ENCODE measurements at regions not wholly inside any gene's neighbourhood (a gene's known extent, or its start where the extent isn't known, plus 50 kb on each side); places are given as distances from the start of the nearest gene placed in this dataset.

DNA sequence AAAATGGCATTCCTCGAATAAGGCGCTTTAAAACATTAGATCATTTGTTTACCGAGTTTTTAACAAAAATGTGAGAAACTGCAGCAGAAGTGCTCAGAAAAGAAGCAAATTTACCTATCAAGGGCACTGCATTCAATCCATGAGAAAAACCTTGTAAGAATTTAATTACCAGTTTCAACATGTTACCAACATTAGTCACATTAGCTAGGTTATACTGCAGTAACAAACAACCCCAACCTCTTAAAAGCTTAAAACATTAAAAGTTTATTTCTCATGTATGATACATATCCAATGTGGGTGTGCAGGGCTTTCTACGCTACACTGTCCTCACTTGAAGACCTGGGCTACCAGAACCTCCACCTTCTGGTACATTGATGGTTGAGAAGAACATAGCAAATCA, 68.1 kb upstream of the CCBE1 start:
- ChIA-PET POLR2A (no interaction called here), CTCF (no interaction called here), RAD21 (ENCODE audit: low non-redundant PET in 1 of 2, low total read pairs in 2 of 2, uncharacterized antibody in 2 of 2, unreplicated experiment in 2 of 2) (no interaction called here)
- H3K27me3 ChIP-seq (ENCODE audit: insufficient read depth, low read length) = no peaks in the 10 kb centered on the region
- no peak for DNase-seq (ENCODE audit: low read depth, low spot score)
- H3K4me1 ChIP-seq (ENCODE audit: control insufficient read depth in 1 of 2, insufficient read depth in 2 of 2, low read length in 2 of 2) = no peaks in the 10 kb centered on the region
- no peak overlapping the region for H3K27ac ChIP-seq (ENCODE audit: low read depth, low read length)
- no peaks in the 10 kb centered on the region for H3K79me2 ChIP-seq (ENCODE audit: insufficient read depth, low read length)
- H3K9me3 ChIP-seq (ENCODE audit: control insufficient read depth in 1 of 2, insufficient read depth in 1 of 2, low read depth in 1 of 2, low read length in 2 of 2) = no peaks in the 10 kb centered on the region
- intact Hi-C loops (cut with micrococcal nuclease) = no loop called here
- no peak overlapping the region for H2AFZ ChIP-seq (ENCODE audit: low read depth, low read length, poor library complexity, severe bottlenecking)
- TF ChIP-seq MAX (IDR thresholded peaks at IDR 0.05) = no peak
- TF ChIP-seq TCF7L2 (IDR thresholded peaks at IDR 0.05; ENCODE audit: borderline replicate concordance, extremely low read depth, insufficient read depth, insufficient read length) = no peak
- TF ChIP-seq EZH2phosphoT487 (IDR thresholded peaks at IDR 0.05; ENCODE audit: borderline replicate concordance) = no peak
- TF ChIP-seq SP1 (IDR thresholded peaks at IDR 0.05; ENCODE audit: low read depth) = no peak
- no peak for TF ChIP-seq JUND (IDR thresholded peaks at IDR 0.05)
- TF ChIP-seq POLR2A (IDR thresholded peaks at IDR 0.05; ENCODE audit: borderline replicate concordance, extremely low read depth, insufficient read depth, insufficient read length) = no peak
- TF ChIP-seq EZH2 (IDR thresholded peaks at IDR 0.05) = no peak
- no peak for TF ChIP-seq EGR1 (IDR thresholded peaks at IDR 0.05; ENCODE audit: low read depth)
- H3K9me2 ChIP-seq (ENCODE audit: insufficient read depth) = no peaks in the 10 kb centered on the region; the same call in 1 of the 2 replicates
- BruUV-seq (replicated peaks) = no TSS peak
- no peak overlapping the region for H3K4me2 ChIP-seq (ENCODE audit: low read length)
- no peak overlapping the region for H3K9ac ChIP-seq (ENCODE audit: low read length)
- no peak for ATAC-seq
- H3K36me3 ChIP-seq (ENCODE audit: control insufficient read depth in 1 of 2, insufficient read depth in 2 of 2, low read length in 2 of 2) = no peaks in the 10 kb centered on the region
- H3K4me3 ChIP-seq (replicated peaks in 1 of 2; ENCODE audit: low read depth in 1 of 2, low read length in 2 of 2) = no peak overlapping the region
- no peaks in the 10 kb centered on the region for H4K20me1 ChIP-seq (ENCODE audit: insufficient read depth)

GRCh38 chr18:59764281-59764680, 67.1 kb upstream of the CCBE1 start:
- H3K27ac ChIP-seq (ENCODE audit: low read depth, low read length) = no peak overlapping the region
- H3K9ac ChIP-seq (ENCODE audit: low read length) = no peak overlapping the region
- CTCF ChIA-PET = no interaction called here
- POLR2A ChIA-PET = no interaction called here
- H3K79me2 ChIP-seq (ENCODE audit: insufficient read depth, low read length) = no peaks in the 10 kb centered on the region
- H4K20me1 ChIP-seq (ENCODE audit: insufficient read depth) = no peaks in the 10 kb centered on the region
- no TSS peak for BruUV-seq (replicated peaks)
- H3K9me3 ChIP-seq (ENCODE audit: control insufficient read depth in 1 of 2, insufficient read depth in 1 of 2, low read depth in 1 of 2, low read length in 2 of 2) = no peaks in the 10 kb centered on the region
- H3K4me1 ChIP-seq (ENCODE audit: control insufficient read depth in 1 of 2, insufficient read depth in 2 of 2, low read length in 2 of 2) = no peaks in the 10 kb centered on the region
- RAD21 ChIA-PET (ENCODE audit: low non-redundant PET in 1 of 2, low total read pairs in 2 of 2, uncharacterized antibody in 2 of 2, unreplicated experiment in 2 of 2) = no interaction called here
- H3K36me3 ChIP-seq (ENCODE audit: control insufficient read depth in 1 of 2, insufficient read depth in 2 of 2, low read length in 2 of 2) = no peaks in the 10 kb centered on the region
- no peak overlapping the region for H2AFZ ChIP-seq (ENCODE audit: low read depth, low read length, poor library complexity, severe bottlenecking)
- H3K4me3 ChIP-seq (replicated peaks in 1 of 2; ENCODE audit: low read depth in 1 of 2, low read length in 2 of 2) = no peak overlapping the region
- no peak for DNase-seq (ENCODE audit: low read depth, low spot score)
- TF ChIP-seq YY1 (IDR thresholded peaks at IDR 0.05; ENCODE audit: extremely low read depth, insufficient replicate concordance, low read depth, low read length) (no peak), ZFX (IDR thresholded peaks at IDR 0.05) (no peak), ZBTB33 (IDR thresholded peaks at IDR 0.05; ENCODE audit: extremely low read depth, insufficient replicate concordance, low read length) (no peak), POLR2A (IDR thresholded peaks at IDR 0.05; ENCODE audit: borderline replicate concordance, extremely low read depth, insufficient read depth, insufficient read length) (no peak), ZNF274 (IDR thresholded peaks at IDR 0.05; ENCODE audit: low read depth, low read length) (no peak), RAD21 (IDR thresholded peaks at IDR 0.05; ENCODE audit: low read depth) (no peak), ELF1 (IDR thresholded peaks at IDR 0.05; ENCODE audit: borderline replicate concordance, low read depth) (no peak), MAX (IDR thresholded peaks at IDR 0.05) (no peak)
- TF ChIP-seq, protein P1, sequence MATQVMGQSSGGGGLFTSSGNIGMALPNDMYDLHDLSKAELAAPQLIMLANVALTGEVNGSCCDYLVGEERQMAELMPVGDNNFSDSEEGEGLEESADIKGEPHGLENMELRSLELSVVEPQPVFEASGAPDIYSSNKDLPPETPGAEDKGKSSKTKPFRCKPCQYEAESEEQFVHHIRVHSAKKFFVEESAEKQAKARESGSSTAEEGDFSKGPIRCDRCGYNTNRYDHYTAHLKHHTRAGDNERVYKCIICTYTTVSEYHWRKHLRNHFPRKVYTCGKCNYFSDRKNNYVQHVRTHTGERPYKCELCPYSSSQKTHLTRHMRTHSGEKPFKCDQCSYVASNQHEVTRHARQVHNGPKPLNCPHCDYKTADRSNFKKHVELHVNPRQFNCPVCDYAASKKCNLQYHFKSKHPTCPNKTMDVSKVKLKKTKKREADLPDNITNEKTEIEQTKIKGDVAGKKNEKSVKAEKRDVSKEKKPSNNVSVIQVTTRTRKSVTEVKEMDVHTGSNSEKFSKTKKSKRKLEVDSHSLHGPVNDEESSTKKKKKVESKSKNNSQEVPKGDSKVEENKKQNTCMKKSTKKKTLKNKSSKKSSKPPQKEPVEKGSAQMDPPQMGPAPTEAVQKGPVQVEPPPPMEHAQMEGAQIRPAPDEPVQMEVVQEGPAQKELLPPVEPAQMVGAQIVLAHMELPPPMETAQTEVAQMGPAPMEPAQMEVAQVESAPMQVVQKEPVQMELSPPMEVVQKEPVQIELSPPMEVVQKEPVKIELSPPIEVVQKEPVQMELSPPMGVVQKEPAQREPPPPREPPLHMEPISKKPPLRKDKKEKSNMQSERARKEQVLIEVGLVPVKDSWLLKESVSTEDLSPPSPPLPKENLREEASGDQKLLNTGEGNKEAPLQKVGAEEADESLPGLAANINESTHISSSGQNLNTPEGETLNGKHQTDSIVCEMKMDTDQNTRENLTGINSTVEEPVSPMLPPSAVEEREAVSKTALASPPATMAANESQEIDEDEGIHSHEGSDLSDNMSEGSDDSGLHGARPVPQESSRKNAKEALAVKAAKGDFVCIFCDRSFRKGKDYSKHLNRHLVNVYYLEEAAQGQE (IDR thresholded peaks at IDR 0.05; ENCODE audit: low read depth) = no peak
- no peak for ATAC-seq
- intact Hi-C loops (cut with micrococcal nuclease) = no loop called here
- no peaks in the 10 kb centered on the region for H3K27me3 ChIP-seq (ENCODE audit: insufficient read depth, low read length)
- no peak overlapping the region for H3K4me2 ChIP-seq (ENCODE audit: low read length)
- no peaks in the 10 kb centered on the region; the same call in 1 of the 2 replicates for H3K9me2 ChIP-seq (ENCODE audit: insufficient read depth)
